Fibroblast of lung (primary cell): ENCODE measurements at regions not wholly inside any gene's neighbourhood (a gene's known extent, or its start where the extent isn't known, plus 50 kb on each side); places are given as distances from the start of the nearest gene placed in this dataset.

Experiments
- DNase-seq, 2 donors: peaks; one replicate each; pipeline versions ENCODE4 v3.0.0 to v3.0.0-alpha.2; 2010; ENCODE audit warnings: low read depth in 2 of 2
- H2AFZ ChIP-seq: 2 replicates; pipeline ENCODE4 v1.5.1; 2012; ENCODE audit warnings: low read length, control low read depth, inconsistent platforms
- H3K27ac ChIP-seq: 2 replicates; pipeline ENCODE4 v1.5.1; 2011; ENCODE audit warnings: low read length, control low read depth; ENCODE audit not compliant: insufficient read depth
- H3K27me3 ChIP-seq: 2 replicates; pipeline ENCODE4 v1.5.1; 2011; ENCODE audit warnings: mild to moderate bottlenecking, low read length; ENCODE audit not compliant: control insufficient read depth, insufficient read depth
- H3K36me3 ChIP-seq: 2 replicates; pipeline ENCODE4 v1.5.1; 2011; ENCODE audit warnings: low read length; ENCODE audit not compliant: control insufficient read depth, insufficient read depth
- H3K4me1 ChIP-seq: 2 replicates; pipeline ENCODE4 v1.5.1; 2011; ENCODE audit warnings: low read length; ENCODE audit not compliant: control insufficient read depth, insufficient read depth; ENCODE audit errors: extremely low read depth
- H3K4me2 ChIP-seq: 2 replicates; pipeline ENCODE4 v1.5.1; 2011; ENCODE audit warnings: low read length, control low read depth; ENCODE audit not compliant: insufficient read depth; ENCODE audit errors: extremely low read depth
- H3K4me3 ChIP-seq, 4 experiments: fragments of 200-600 bp in 1 of 4; sonication (generic) in 1 of 4; replicated peaks in 1 of 4; 2 replicates each; pipeline ENCODE4 v1.5.1; 2011 to 2016; ENCODE audit warnings: low read length in 4 of 4, low read depth in 3 of 4, mild to moderate bottlenecking in 3 of 4, control low read depth in 2 of 4, inconsistent platforms in 1 of 4, mixed read lengths in 1 of 4; ENCODE audit not compliant: insufficient read depth in 1 of 4; ENCODE audit errors: control extremely low read depth in 1 of 4
- H3K79me2 ChIP-seq: 2 replicates; pipeline ENCODE4 v1.5.1; 2012; ENCODE audit warnings: mild to moderate bottlenecking, low read length, inconsistent platforms; ENCODE audit not compliant: control insufficient read depth, insufficient read depth
- H3K9ac ChIP-seq: 2 replicates; pipeline ENCODE4 v1.5.1; 2011; ENCODE audit warnings: mild to moderate bottlenecking, low read length, control low read depth; ENCODE audit not compliant: insufficient read depth
- H3K9me3 ChIP-seq: 2 replicates; pipeline ENCODE4 v1.5.1; 2012; ENCODE audit warnings: low read depth, low read length; ENCODE audit not compliant: control insufficient read depth, insufficient read depth
- H4K20me1 ChIP-seq: 2 replicates; pipeline ENCODE4 v1.5.1; 2011; ENCODE audit warnings: low read length; ENCODE audit not compliant: control insufficient read depth, insufficient read depth; ENCODE audit errors: extremely low read depth
- CTCF ChIP-seq, 2 donors: IDR thresholded peaks in 1 of 2; conservative IDR thresholded peaks in 1 of 2; 1 replicate in 1 of 2; 2 replicates in 1 of 2; pipeline ENCODE4 v1.5.1; 2011 to 2012; ENCODE audit warnings: low read length in 2 of 2, control low read depth in 1 of 2, inconsistent platforms in 1 of 2, low read depth in 1 of 2, mild to moderate bottlenecking in 1 of 2
- EZH2 ChIP-seq: IDR thresholded peaks from 2 replicates; pipeline ENCODE4 v1.5.1; 2012; ENCODE audit warnings: low read length, control low read depth, mild to moderate bottlenecking; ENCODE audit errors: missing control alignments

GRCh38 chr3:71972031-71972430 lies 187.1 kb upstream of the PROK2 start:
- Histone ChIP-seq H3K27me3 (peaks cover 9% of the 10 kb centered on the region), H3K4me2 (no peak overlapping the region), H3K79me2 (no peaks in the 10 kb centered on the region), H2AFZ (no peak overlapping the region), H3K9me3 (no peaks in the 10 kb centered on the region), H4K20me1 (no peaks in the 10 kb centered on the region), H3K9ac (no peak overlapping the region), H3K36me3 (no peaks in the 10 kb centered on the region), H3K4me3 (no peak overlapping the region), H3K27ac (no peak overlapping the region), H3K4me1 (no peaks in the 10 kb centered on the region)
- no peak for DNase-seq
- TF ChIP-seq EZH2, result no peak
- TF ChIP-seq CTCF (conservative IDR thresholded peaks at IDR 0.05 in 1 of 2, IDR thresholded peaks at IDR 0.05 in 1 of 2; ENCODE audit: low read depth in 1 of 2, low read length in 2 of 2), result no peak

- H3K4me1 ChIP-seq, result no peaks in the 10 kb centered on the region
- H3K9ac ChIP-seq, result no peak overlapping the region
- DNase-seq, result no peak
- H3K79me2 ChIP-seq, result no peaks in the 10 kb centered on the region
- H4K20me1 ChIP-seq, result no peaks in the 10 kb centered on the region
- no peak overlapping the region for H2AFZ ChIP-seq
- H3K36me3 ChIP-seq, result no peaks in the 10 kb centered on the region
- H3K9me3 ChIP-seq, result no peaks in the 10 kb centered on the region
- H3K27ac ChIP-seq, result no peak overlapping the region
- H3K4me3 ChIP-seq, result no peak overlapping the region
- TF ChIP-seq EZH2, result no peak
- TF ChIP-seq CTCF (conservative IDR thresholded peaks at IDR 0.05 in 1 of 2, IDR thresholded peaks at IDR 0.05 in 1 of 2; ENCODE audit: low read depth in 1 of 2, low read length in 2 of 2), result no peak
- H3K4me2 ChIP-seq, result no peak overlapping the region
- H3K27me3 ChIP-seq, result peaks cover 8% of the 10 kb centered on the region
Measured at GRCh38 chr3:71968544-71968943, 183.6 kb upstream of the PROK2 start.

- H3K27ac ChIP-seq, result no peak overlapping the region
- H3K9me3 ChIP-seq, result no peaks in the 10 kb centered on the region
- DNase-seq, result no peak
- H4K20me1 ChIP-seq, result no peaks in the 10 kb centered on the region
- TF ChIP-seq CTCF (conservative IDR thresholded peaks at IDR 0.05 in 1 of 2, IDR thresholded peaks at IDR 0.05 in 1 of 2; ENCODE audit: low read depth in 1 of 2, low read length in 2 of 2) (no peak), EZH2 (no peak)
- H3K4me3 ChIP-seq, result no peak overlapping the region
- no peaks in the 10 kb centered on the region for H3K79me2 ChIP-seq
- H3K9ac ChIP-seq, result no peak overlapping the region
- peaks cover 3% of the 10 kb centered on the region for H3K27me3 ChIP-seq
- no peaks in the 10 kb centered on the region for H3K4me1 ChIP-seq
- H3K4me2 ChIP-seq, result no peak overlapping the region
- no peaks in the 10 kb centered on the region for H3K36me3 ChIP-seq
- H2AFZ ChIP-seq, result no peak overlapping the region
Measured at GRCh38 chr3:71966185-71966584, 181.2 kb upstream of the PROK2 start.
